ENCODE measurements at regions not wholly inside any gene's neighbourhood (a gene's known extent, or its start where the extent isn't known, plus 50 kb on each side); places are given as distances from the start of the nearest gene placed in this dataset.

DNA sequence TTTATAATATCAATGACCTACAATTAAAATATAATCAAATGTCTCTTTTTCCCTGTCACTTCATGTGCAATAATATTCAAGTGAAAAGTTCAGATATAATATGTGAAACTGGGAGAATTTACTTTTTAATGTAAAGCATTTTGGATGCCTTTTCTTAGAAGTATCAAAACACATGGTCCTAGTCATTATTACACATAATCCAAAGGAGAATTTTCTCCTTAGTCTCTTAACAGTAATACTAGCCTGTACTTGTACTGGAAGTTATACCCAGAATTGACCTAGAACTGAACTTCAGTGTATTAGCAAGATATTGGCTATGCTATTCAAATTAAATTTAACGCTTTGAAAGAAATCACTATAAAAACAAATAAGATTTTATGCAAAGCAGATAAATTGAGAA, 842.6 kb upstream of the MANEA start:
- Histone ChIP-seq H3K9me3 (ENCODE audit: insufficient read depth, low read length) (no peaks in the 10 kb centered on the region), H3K4me1 (ENCODE audit: low read length) (no peaks in the 10 kb centered on the region), H3K4me3 (ENCODE audit: low read length) (no peak overlapping the region), H3K9ac (ENCODE audit: low read length) (no peak overlapping the region), H3K4me2 (ENCODE audit: low read length) (no peak overlapping the region), H3K36me3 (replicated peaks; ENCODE audit: low read depth, low read length) (no peaks in the 10 kb centered on the region), H3K79me2 (ENCODE audit: low read length) (no peaks in the 10 kb centered on the region), H3K27ac (ENCODE audit: low read length) (no peak overlapping the region), H3K27me3 (ENCODE audit: low read depth, low read length) (no peaks in the 10 kb centered on the region), H4K20me1 (ENCODE audit: insufficient read depth, low read length) (no peaks in the 10 kb centered on the region), H2AFZ (ENCODE audit: low read depth, low read length) (no peak overlapping the region)
- TF ChIP-seq EZH2phosphoT487 (IDR thresholded peaks at IDR 0.05; ENCODE audit: low read depth) (no peak), CTCF (IDR thresholded peaks at IDR 0.05; ENCODE audit: low read depth, low read length) (no peak)

GRCh38 chr6:94733066-94733465, 844.3 kb upstream of the MANEA start:
- Histone ChIP-seq H3K27me3 (ENCODE audit: low read depth, low read length) (no peaks in the 10 kb centered on the region), H3K36me3 (replicated peaks; ENCODE audit: low read depth, low read length) (no peaks in the 10 kb centered on the region), H3K27ac (ENCODE audit: low read length) (no peak overlapping the region), H3K9ac (ENCODE audit: low read length) (no peak overlapping the region), H3K4me1 (ENCODE audit: low read length) (no peaks in the 10 kb centered on the region), H4K20me1 (ENCODE audit: insufficient read depth, low read length) (no peaks in the 10 kb centered on the region), H3K9me3 (ENCODE audit: insufficient read depth, low read length) (no peaks in the 10 kb centered on the region), H3K79me2 (ENCODE audit: low read length) (no peaks in the 10 kb centered on the region), H3K4me2 (ENCODE audit: low read length) (no peak overlapping the region), H2AFZ (ENCODE audit: low read depth, low read length) (no peak overlapping the region), H3K4me3 (ENCODE audit: low read length) (no peak overlapping the region)
- TF ChIP-seq CTCF (IDR thresholded peaks at IDR 0.05; ENCODE audit: low read depth, low read length) (no peak), EZH2phosphoT487 (IDR thresholded peaks at IDR 0.05; ENCODE audit: low read depth) (no peak)

DNA sequence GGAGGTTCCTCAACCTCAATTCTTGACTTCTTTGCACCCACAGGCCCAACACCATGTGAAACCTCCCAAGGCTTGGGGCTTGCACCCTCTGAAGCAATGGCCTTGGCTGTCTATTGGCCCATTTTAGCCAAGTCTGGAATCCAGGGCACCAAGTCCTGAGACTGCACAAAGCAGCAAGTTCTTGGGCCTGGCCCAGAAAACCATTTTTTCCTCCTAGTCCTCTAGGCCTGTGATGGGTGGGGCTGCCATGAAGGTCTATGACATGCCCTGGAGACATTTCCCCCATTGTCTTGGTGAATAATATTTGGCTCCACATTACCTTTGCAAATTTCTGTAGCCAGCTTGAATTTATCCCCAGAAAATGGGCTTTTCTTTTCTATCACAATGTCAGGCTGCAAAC, 849.6 kb upstream of the MANEA start:
- Histone ChIP-seq H2AFZ (ENCODE audit: low read depth, low read length) (no peak overlapping the region), H3K9ac (ENCODE audit: low read length) (no peak overlapping the region), H3K27ac (ENCODE audit: low read length) (no peak overlapping the region), H3K36me3 (replicated peaks; ENCODE audit: low read depth, low read length) (no peaks in the 10 kb centered on the region), H3K4me2 (ENCODE audit: low read length) (no peak overlapping the region), H3K4me3 (ENCODE audit: low read length) (no peak overlapping the region), H3K79me2 (ENCODE audit: low read length) (no peaks in the 10 kb centered on the region), H4K20me1 (ENCODE audit: insufficient read depth, low read length) (no peaks in the 10 kb centered on the region), H3K9me3 (ENCODE audit: insufficient read depth, low read length) (no peaks in the 10 kb centered on the region), H3K4me1 (ENCODE audit: low read length) (no peaks in the 10 kb centered on the region), H3K27me3 (ENCODE audit: low read depth, low read length) (no peaks in the 10 kb centered on the region)
- no peak for TF ChIP-seq CTCF (IDR thresholded peaks at IDR 0.05; ENCODE audit: low read depth, low read length)
- no peak for TF ChIP-seq EZH2phosphoT487 (IDR thresholded peaks at IDR 0.05; ENCODE audit: low read depth)

- H3K4me3 ChIP-seq (ENCODE audit: low read length): no peak overlapping the region
- H3K27me3 ChIP-seq (ENCODE audit: low read depth, low read length): no peaks in the 10 kb centered on the region
- H3K4me1 ChIP-seq (ENCODE audit: low read length): no peaks in the 10 kb centered on the region
- no peak overlapping the region for H3K27ac ChIP-seq (ENCODE audit: low read length)
- H2AFZ ChIP-seq (ENCODE audit: low read depth, low read length): no peak overlapping the region
- H3K9me3 ChIP-seq (ENCODE audit: insufficient read depth, low read length): no peaks in the 10 kb centered on the region
- no peak overlapping the region for H3K4me2 ChIP-seq (ENCODE audit: low read length)
- no peaks in the 10 kb centered on the region for H4K20me1 ChIP-seq (ENCODE audit: insufficient read depth, low read length)
- no peaks in the 10 kb centered on the region for H3K36me3 ChIP-seq (replicated peaks; ENCODE audit: low read depth, low read length)
- H3K9ac ChIP-seq (ENCODE audit: low read length): no peak overlapping the region
- no peaks in the 10 kb centered on the region for H3K79me2 ChIP-seq (ENCODE audit: low read length)
- TF ChIP-seq CTCF (IDR thresholded peaks at IDR 0.05; ENCODE audit: low read depth, low read length) (no peak), EZH2phosphoT487 (IDR thresholded peaks at IDR 0.05; ENCODE audit: low read depth) (no peak)
These were observed 855.9 kb upstream of the MANEA start for GRCh38 chr6:94721459-94721858.

Measured in OCI-LY3 (cell line).